ENCODE measurements at regions not wholly inside any gene's neighbourhood (a gene's known extent, or its start where the extent isn't known, plus 50 kb on each side); places are given as distances from the start of the nearest gene placed in this dataset.

DNA sequence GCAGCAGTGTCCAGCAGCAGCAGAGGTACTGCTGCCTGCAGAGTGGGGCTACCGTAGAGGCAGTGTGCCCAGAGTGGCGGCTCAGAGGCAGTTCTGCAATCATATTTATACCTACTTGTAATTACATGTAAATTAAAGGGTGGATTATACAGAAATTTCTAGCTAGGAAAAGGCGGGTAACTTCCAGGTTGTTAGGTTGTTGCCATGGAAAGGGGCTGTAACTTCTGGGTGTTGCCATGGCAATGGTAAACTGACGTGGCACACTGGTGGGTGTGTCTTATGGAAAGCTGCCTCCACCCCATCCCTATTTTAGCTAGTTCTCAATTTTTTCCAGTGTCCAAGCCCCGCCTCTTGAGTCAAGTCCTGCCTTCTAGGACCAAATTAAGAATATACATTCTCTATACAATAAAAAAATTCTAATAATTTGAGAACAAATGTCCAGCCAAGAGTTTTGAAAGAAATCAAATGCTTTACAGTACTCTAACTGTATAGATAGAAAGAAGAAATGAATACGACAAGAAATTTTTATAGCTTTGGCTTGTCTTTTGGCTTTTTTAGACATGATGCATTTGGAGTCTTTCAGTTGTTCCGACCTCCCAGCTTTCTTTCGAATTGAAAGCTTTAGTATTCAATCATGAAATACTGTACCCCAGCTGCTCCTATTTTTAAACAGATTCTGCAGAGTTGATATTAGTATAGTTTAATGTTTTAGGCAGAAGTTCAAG, 816.6 kb downstream of the DIAPH3 start:
- Histone ChIP-seq H3K36me3 (replicated peaks; ENCODE audit: insufficient read depth, low read length) (no peaks in the 10 kb centered on the region), H3K4me2 (ENCODE audit: low read depth, low read length) (no peak overlapping the region), H3K4me1 (ENCODE audit: low read length) (no peaks in the 10 kb centered on the region), H3K9me3 (replicated peaks; ENCODE audit: insufficient read depth, low read length) (no peaks in the 10 kb centered on the region), H2AFZ (ENCODE audit: low read length) (no peak overlapping the region), H3K9ac (ENCODE audit: low read length) (no peak overlapping the region), H3K4me3 (ENCODE audit: low read length) (no peak overlapping the region), H3K9me2 (replicated peaks; ENCODE audit: insufficient read depth, low read length) (no peaks in the 10 kb centered on the region), H3K27me3 (replicated peaks; ENCODE audit: insufficient read depth, low read length) (no peaks in the 10 kb centered on the region), H4K20me1 (ENCODE audit: insufficient read depth, low read length) (no peaks in the 10 kb centered on the region), H3F3A (ENCODE audit: insufficient read depth, low read length) (no peaks in the 10 kb centered on the region), H3K79me2 (ENCODE audit: low read length) (no peaks in the 10 kb centered on the region), H3K27ac (ENCODE audit: low read length) (no peak overlapping the region)
- TF ChIP-seq EZH2 (optimal IDR thresholded peaks at IDR 0.05; ENCODE audit: low read depth, low read length) = no peak
- DNase-seq = no peak

DNA sequence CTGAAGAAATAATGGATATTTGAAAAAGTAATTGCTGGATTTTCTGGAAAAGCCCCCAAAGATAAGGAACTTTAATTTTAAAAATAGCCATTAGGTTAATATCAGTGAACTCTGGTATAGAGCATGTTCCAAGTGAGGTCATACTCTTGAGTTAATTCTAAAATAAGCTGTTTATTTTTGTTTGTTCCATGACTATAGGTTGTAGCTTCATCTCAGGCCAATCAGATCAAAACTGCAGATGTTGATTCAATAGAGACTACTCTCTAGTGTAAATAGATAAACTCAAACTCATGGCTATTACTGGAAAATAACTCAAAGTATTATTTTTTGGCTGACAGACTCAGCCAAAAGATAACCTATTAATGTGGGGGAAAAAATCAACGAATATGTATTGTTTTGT, 815.1 kb downstream of the DIAPH3 start:
- no peak overlapping the region for H3K27ac ChIP-seq (ENCODE audit: low read length)

DNA sequence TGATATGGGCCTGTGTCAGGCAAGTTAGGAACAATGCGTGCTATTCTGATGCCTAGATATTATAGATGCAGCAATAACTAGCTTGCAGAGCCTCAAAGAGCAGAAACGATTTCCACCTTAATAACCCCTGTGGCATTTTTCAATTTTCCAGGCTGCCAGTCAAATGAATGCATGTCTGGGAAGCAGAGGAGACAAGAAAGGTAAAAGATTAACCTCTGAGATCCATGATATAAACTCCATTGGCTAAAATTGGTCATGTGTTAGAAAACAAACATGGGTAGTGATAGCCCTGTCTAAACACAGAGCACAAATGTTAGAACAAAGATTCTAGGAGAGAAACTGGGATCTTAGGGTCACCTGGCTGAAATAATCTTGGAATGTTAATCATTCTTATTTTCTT, 811.1 kb downstream of the DIAPH3 start:
- H2AFZ ChIP-seq (ENCODE audit: low read length) = no peak overlapping the region
- H3K9me2 ChIP-seq (replicated peaks; ENCODE audit: insufficient read depth, low read length) = no peaks in the 10 kb centered on the region
- no peaks in the 10 kb centered on the region for H3K79me2 ChIP-seq (ENCODE audit: low read length)
- H3K4me2 ChIP-seq (ENCODE audit: low read depth, low read length) = no peak overlapping the region
- TF ChIP-seq, protein P1, sequence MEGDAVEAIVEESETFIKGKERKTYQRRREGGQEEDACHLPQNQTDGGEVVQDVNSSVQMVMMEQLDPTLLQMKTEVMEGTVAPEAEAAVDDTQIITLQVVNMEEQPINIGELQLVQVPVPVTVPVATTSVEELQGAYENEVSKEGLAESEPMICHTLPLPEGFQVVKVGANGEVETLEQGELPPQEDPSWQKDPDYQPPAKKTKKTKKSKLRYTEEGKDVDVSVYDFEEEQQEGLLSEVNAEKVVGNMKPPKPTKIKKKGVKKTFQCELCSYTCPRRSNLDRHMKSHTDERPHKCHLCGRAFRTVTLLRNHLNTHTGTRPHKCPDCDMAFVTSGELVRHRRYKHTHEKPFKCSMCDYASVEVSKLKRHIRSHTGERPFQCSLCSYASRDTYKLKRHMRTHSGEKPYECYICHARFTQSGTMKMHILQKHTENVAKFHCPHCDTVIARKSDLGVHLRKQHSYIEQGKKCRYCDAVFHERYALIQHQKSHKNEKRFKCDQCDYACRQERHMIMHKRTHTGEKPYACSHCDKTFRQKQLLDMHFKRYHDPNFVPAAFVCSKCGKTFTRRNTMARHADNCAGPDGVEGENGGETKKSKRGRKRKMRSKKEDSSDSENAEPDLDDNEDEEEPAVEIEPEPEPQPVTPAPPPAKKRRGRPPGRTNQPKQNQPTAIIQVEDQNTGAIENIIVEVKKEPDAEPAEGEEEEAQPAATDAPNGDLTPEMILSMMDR (IDR thresholded peaks at IDR 0.05; ENCODE audit: low read length) = no peak
- no peak for TF ChIP-seq EZH2phosphoT487 (IDR thresholded peaks at IDR 0.05; ENCODE audit: low read length)
- no peak for TF ChIP-seq EZH2 (optimal IDR thresholded peaks at IDR 0.05; ENCODE audit: low read depth, low read length)
- H3K4me3 ChIP-seq (ENCODE audit: low read length) = no peak overlapping the region
- DNase-seq = no peak
- H3K9ac ChIP-seq (ENCODE audit: low read length) = no peak overlapping the region
- H3F3A ChIP-seq (ENCODE audit: insufficient read depth, low read length) = no peaks in the 10 kb centered on the region
- H3K27me3 ChIP-seq (replicated peaks; ENCODE audit: insufficient read depth, low read length) = no peaks in the 10 kb centered on the region
- H3K27ac ChIP-seq (ENCODE audit: low read length) = no peak overlapping the region
- H3K9me3 ChIP-seq (replicated peaks; ENCODE audit: insufficient read depth, low read length) = no peaks in the 10 kb centered on the region
- H4K20me1 ChIP-seq (ENCODE audit: insufficient read depth, low read length) = no peaks in the 10 kb centered on the region
- no peaks in the 10 kb centered on the region for H3K4me1 ChIP-seq (ENCODE audit: low read length)
- H3K36me3 ChIP-seq (replicated peaks; ENCODE audit: insufficient read depth, low read length) = no peaks in the 10 kb centered on the region

More for the DNA sequence above, 815.1 kb downstream of the DIAPH3 start:
- Histone ChIP-seq H3K9me2 (replicated peaks; ENCODE audit: insufficient read depth, low read length) (no peaks in the 10 kb centered on the region), H3K4me3 (ENCODE audit: low read length) (no peak overlapping the region), H4K20me1 (ENCODE audit: insufficient read depth, low read length) (no peaks in the 10 kb centered on the region), H3F3A (ENCODE audit: insufficient read depth, low read length) (no peaks in the 10 kb centered on the region), H3K36me3 (replicated peaks; ENCODE audit: insufficient read depth, low read length) (no peaks in the 10 kb centered on the region), H2AFZ (ENCODE audit: low read length) (no peak overlapping the region), H3K9ac (ENCODE audit: low read length) (no peak overlapping the region), H3K79me2 (ENCODE audit: low read length) (no peaks in the 10 kb centered on the region), H3K4me2 (ENCODE audit: low read depth, low read length) (no peak overlapping the region), H3K9me3 (replicated peaks; ENCODE audit: insufficient read depth, low read length) (no peaks in the 10 kb centered on the region), H3K27me3 (replicated peaks; ENCODE audit: insufficient read depth, low read length) (no peaks in the 10 kb centered on the region), H3K4me1 (ENCODE audit: low read length) (no peaks in the 10 kb centered on the region)
- no peak for DNase-seq
- no peak for TF ChIP-seq EZH2phosphoT487 (IDR thresholded peaks at IDR 0.05; ENCODE audit: low read length)
- TF ChIP-seq, protein P1 (IDR thresholded peaks at IDR 0.05; ENCODE audit: low read length) = no peak
- TF ChIP-seq EZH2 (optimal IDR thresholded peaks at IDR 0.05; ENCODE audit: low read depth, low read length) = no peak

GRCh38 chr13:59354665-59355369, 808.9 kb downstream of the DIAPH3 start:
- Histone ChIP-seq H3K9me3 (replicated peaks; ENCODE audit: insufficient read depth, low read length) (no peaks in the 10 kb centered on the region), H3F3A (ENCODE audit: insufficient read depth, low read length) (no peaks in the 10 kb centered on the region), H3K36me3 (replicated peaks; ENCODE audit: insufficient read depth, low read length) (no peaks in the 10 kb centered on the region), H3K79me2 (ENCODE audit: low read length) (no peaks in the 10 kb centered on the region), H4K20me1 (ENCODE audit: insufficient read depth, low read length) (no peaks in the 10 kb centered on the region), H2AFZ (ENCODE audit: low read length) (no peak overlapping the region), H3K4me3 (ENCODE audit: low read length) (no peak overlapping the region), H3K27me3 (replicated peaks; ENCODE audit: insufficient read depth, low read length) (no peaks in the 10 kb centered on the region), H3K9me2 (replicated peaks; ENCODE audit: insufficient read depth, low read length) (no peaks in the 10 kb centered on the region), H3K27ac (ENCODE audit: low read length) (no peak overlapping the region), H3K4me1 (ENCODE audit: low read length) (no peaks in the 10 kb centered on the region), H3K9ac (ENCODE audit: low read length) (no peak overlapping the region), H3K4me2 (ENCODE audit: low read depth, low read length) (no peak overlapping the region)
- TF ChIP-seq EZH2phosphoT487 (IDR thresholded peaks at IDR 0.05; ENCODE audit: low read length) (no peak), EZH2 (optimal IDR thresholded peaks at IDR 0.05; ENCODE audit: low read depth, low read length) (no peak)
- TF ChIP-seq, protein P1 (IDR thresholded peaks at IDR 0.05; ENCODE audit: low read length) = no peak
- no peak for DNase-seq
